Tibial nerve (tissue), 4 donors: ENCODE measurements at regions not wholly inside any gene's neighbourhood (a gene's known extent, or its start where the extent isn't known, plus 50 kb on each side); places are given as distances from the start of the nearest gene placed in this dataset.

Experiments used
- EP300 ChIP-seq, 2 donors: sonication (generic); formaldehyde crosslinking; IDR thresholded peaks; one replicate each; pipeline ENCODE4 v1.6.1; 2017; ENCODE audit warnings: antibody characterized with exemption in 2 of 2, mild to moderate bottlenecking in 1 of 2
- TF ChIP-seq, protein P1 (sequence below), 5 experiments: fragments of 200-600 bp in 3 of 5; fragments of 450-650 bp in 2 of 5; sonication (generic) in 3 of 5; IDR thresholded peaks; one replicate each; pipeline ENCODE4 v1.5.1; 2016 to 2019; ENCODE audit warnings: antibody characterized with exemption in 5 of 5, mild to moderate bottlenecking in 3 of 5, moderate library complexity in 2 of 5

DNA sequence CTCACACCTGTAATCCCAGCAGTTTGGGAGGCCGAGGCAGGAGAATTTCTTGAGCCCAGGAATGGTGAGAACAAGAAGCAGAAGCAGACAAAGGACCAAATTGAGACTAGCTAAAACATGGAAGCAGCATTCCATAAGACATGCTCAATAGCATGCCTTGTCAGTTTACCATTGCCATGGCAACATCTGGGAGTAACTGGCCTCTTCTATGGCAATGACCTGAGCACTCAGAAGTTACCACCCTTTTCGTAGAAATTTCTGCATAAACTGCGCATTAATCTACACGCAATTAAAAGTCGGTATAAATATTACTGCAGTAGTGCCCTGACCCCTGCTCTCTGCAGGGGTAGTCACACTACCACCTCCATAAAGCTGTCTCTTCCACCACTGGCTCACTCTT is 390.2 kb upstream of the USP9Y start:
- TF ChIP-seq, protein P1, sequence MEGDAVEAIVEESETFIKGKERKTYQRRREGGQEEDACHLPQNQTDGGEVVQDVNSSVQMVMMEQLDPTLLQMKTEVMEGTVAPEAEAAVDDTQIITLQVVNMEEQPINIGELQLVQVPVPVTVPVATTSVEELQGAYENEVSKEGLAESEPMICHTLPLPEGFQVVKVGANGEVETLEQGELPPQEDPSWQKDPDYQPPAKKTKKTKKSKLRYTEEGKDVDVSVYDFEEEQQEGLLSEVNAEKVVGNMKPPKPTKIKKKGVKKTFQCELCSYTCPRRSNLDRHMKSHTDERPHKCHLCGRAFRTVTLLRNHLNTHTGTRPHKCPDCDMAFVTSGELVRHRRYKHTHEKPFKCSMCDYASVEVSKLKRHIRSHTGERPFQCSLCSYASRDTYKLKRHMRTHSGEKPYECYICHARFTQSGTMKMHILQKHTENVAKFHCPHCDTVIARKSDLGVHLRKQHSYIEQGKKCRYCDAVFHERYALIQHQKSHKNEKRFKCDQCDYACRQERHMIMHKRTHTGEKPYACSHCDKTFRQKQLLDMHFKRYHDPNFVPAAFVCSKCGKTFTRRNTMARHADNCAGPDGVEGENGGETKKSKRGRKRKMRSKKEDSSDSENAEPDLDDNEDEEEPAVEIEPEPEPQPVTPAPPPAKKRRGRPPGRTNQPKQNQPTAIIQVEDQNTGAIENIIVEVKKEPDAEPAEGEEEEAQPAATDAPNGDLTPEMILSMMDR (IDR thresholded peaks at IDR 0.05), result no peak
- TF ChIP-seq EP300 (IDR thresholded peaks at IDR 0.05), result no peak
